MG63 (cell line): ENCODE measurements at regions not wholly inside any gene's neighbourhood (a gene's known extent, or its start where the extent isn't known, plus 50 kb on each side); places are given as distances from the start of the nearest gene placed in this dataset.

ENCODE experiments used
- DNase-seq: peaks from one replicate; pipeline ENCODE4 v3.0.0-alpha.2; 2020
- H3K27me3 ChIP-seq: fragments of 250-450 bp; sonication (Bioruptor Pico); 2 replicates; pipeline ENCODE4 v1.5.1; 2020; ENCODE audit warnings: mild to moderate bottlenecking, moderate library complexity
- H3K36me3 ChIP-seq: fragments of 250-450 bp; sonication (Bioruptor Pico); 2 replicates; pipeline ENCODE4 v1.5.1; 2020; ENCODE audit warnings: mild to moderate bottlenecking, moderate library complexity
- H3K4me3 ChIP-seq: fragments of 250-450 bp; sonication (Bioruptor Pico); 2 replicates; pipeline ENCODE4 v1.5.1; 2020; ENCODE audit warnings: mild to moderate bottlenecking, moderate library complexity
- H3K9me3 ChIP-seq: fragments of 250-450 bp; sonication (Bioruptor Pico); 2 replicates; pipeline ENCODE4 v1.5.1; 2020; ENCODE audit warnings: mild to moderate bottlenecking, moderate library complexity

DNA sequence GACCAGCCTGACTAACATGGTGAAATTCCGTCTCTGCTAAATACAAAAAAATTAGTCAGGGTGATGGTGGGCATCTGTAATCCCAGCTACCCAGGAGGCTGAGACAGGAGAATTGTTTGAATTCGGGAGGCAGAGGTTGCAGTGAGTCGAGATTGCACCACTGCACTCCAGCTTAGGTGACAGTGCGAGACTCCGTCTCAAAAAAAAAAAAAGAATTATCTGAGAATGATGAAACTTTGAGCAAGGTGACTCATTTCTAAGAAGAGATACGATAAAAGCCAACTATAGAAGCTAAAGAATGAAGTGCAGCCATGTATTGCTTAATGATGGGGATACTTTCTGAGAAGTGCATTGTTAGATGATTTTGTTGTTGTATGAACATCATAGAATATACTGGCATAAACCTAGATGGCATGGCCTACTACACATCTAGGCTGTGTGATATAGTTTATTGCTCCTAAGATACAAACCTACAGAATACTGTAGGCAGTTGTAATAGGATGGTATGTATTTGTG is 64.7 kb downstream of the SNRPE start:
- DNase-seq, result no peak
- no peaks in the 10 kb centered on the region for H3K9me3 ChIP-seq
- H3K27me3 ChIP-seq, result no peaks in the 10 kb centered on the region
- H3K36me3 ChIP-seq, result no peaks in the 10 kb centered on the region
- H3K4me3 ChIP-seq, result no peak overlapping the region

GRCh38 chr1:203929741-203930309 is 68.4 kb downstream of the SNRPE start:
- DNase-seq, result no peak
- Histone ChIP-seq H3K9me3 (no peaks in the 10 kb centered on the region), H3K4me3 (no peak overlapping the region), H3K27me3 (no peaks in the 10 kb centered on the region), H3K36me3 (no peaks in the 10 kb centered on the region)

- no peak overlapping the region for H3K4me3 ChIP-seq
- H3K27me3 ChIP-seq, result no peaks in the 10 kb centered on the region
- no peak for DNase-seq
- no peaks in the 10 kb centered on the region for H3K9me3 ChIP-seq
- no peaks in the 10 kb centered on the region for H3K36me3 ChIP-seq
These were observed 68.9 kb downstream of the SNRPE start for GRCh38 chr1:203930342-203930741.

DNA sequence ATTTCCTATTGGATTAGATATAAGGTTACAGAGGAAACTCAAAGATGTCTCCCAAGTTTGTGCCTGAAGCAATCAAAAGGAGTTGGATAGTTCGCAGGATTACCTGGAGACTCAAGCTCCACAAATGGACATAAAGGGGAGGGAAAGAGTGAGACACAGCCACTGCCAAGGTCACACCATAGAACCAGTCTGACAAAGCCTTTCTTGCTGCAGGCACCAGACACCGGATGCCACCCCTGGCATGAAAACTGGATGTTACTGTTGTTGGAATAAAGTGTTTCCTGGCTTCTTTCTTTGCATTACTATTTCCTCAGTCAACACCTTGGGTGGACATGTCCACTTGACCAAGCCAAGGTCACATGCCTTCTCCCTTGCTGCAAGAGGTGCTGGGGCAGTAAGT is 70.6 kb downstream of the SNRPE start:
- DNase-seq, result no peak
- H3K36me3 ChIP-seq, result no peaks in the 10 kb centered on the region
- H3K9me3 ChIP-seq, result no peaks in the 10 kb centered on the region
- H3K27me3 ChIP-seq, result no peaks in the 10 kb centered on the region
- no peak overlapping the region for H3K4me3 ChIP-seq

DNA sequence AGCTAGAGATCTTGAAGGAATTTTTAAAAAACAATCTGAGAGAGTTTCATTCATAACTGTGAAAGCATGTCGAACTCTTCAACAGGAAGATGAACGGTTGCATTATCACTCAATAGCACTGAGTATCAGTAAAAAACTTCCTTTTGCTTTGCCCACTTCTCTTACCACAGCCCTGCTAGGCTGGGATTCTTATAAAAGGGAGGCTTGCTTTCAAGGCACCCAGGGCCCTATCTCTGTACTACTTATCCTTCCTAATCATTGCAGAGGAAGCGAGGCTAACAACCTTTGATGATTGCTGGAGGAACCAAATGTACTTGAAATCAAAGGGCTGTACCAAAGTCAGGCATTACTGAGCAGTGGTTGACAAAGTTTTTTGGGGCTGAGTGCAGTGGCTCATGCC is 71.2 kb downstream of the SNRPE start:
- DNase-seq, result no peak

DNA sequence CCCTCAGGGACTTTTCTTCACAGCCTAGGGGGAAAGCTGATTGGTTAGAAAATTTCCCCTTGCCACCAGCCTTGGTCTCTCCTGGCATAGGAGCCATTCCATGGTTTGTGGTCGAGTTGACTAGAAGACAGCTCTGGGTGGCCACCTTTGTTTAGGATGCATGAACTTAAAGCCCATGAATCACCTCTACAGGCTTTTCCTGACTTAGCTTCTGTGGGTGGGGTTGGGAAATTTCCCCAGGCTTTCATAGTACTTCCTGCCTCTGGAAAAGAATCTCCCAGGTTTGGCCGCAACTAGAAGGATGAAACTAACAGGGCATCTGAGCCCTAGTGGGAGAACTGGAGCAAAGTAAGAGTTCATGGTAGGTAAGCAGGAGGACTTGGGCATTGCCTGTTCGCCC is 72.6 kb downstream of the SNRPE start:
- Histone ChIP-seq H3K9me3 (no peaks in the 10 kb centered on the region), H3K27me3 (no peaks in the 10 kb centered on the region), H3K36me3 (no peaks in the 10 kb centered on the region), H3K4me3 (no peak overlapping the region)
- DNase-seq, result no peak

More for the DNA sequence above, 71.2 kb downstream of the SNRPE start:
- Histone ChIP-seq H3K27me3 (no peaks in the 10 kb centered on the region), H3K4me3 (no peak overlapping the region), H3K9me3 (no peaks in the 10 kb centered on the region), H3K36me3 (no peaks in the 10 kb centered on the region)

- Histone ChIP-seq H3K4me3 (no peak overlapping the region), H3K27me3 (no peaks in the 10 kb centered on the region), H3K9me3 (no peaks in the 10 kb centered on the region; the same call in 1 of the 2 replicates), H3K36me3 (no peaks in the 10 kb centered on the region)
- peak; percentile 39 for DNase-seq
These were observed 73.3 kb downstream of the SNRPE start for GRCh38 chr1:203934651-203935050.

- no peak for DNase-seq
- Histone ChIP-seq H3K4me3 (no peak overlapping the region), H3K36me3 (no peaks in the 10 kb centered on the region), H3K27me3 (no peaks in the 10 kb centered on the region), H3K9me3 (no peaks in the 10 kb centered on the region; the same call in 1 of the 2 replicates)
These were observed 73.9 kb downstream of the SNRPE start for GRCh38 chr1:203935321-203935720.

- H3K9me3 ChIP-seq, result peaks cover 2% of the 10 kb centered on the region; the same call in 1 of the 2 replicates
- H3K36me3 ChIP-seq, result no peaks in the 10 kb centered on the region
- H3K4me3 ChIP-seq, result no peak overlapping the region
- DNase-seq, result no peak
- 0 out of 2 replicates have a peak, but pooled peaks cover 5% of the 10 kb centered on the region for H3K27me3 ChIP-seq
These were observed 76.4 kb downstream of the SNRPE start for GRCh38 chr1:203937678-203938330.

GRCh38 chr1:203944651-203945404 is 83.4 kb downstream of the SNRPE start:
- H3K9me3 ChIP-seq, result 0 out of 2 replicates have a peak, but pooled peaks cover 2% of the 10 kb centered on the region
- H3K27me3 ChIP-seq, result 0 out of 2 replicates have a peak, but pooled peaks cover 5% of the 10 kb centered on the region
- DNase-seq, result no peak
- H3K4me3 ChIP-seq, result no peak overlapping the region
- H3K36me3 ChIP-seq, result no peaks in the 10 kb centered on the region

GRCh38 chr1:203954293-203954692 is 92.9 kb downstream of the SNRPE start:
- no peak overlapping the region for H3K4me3 ChIP-seq
- no peak for DNase-seq
- peaks cover 8% of the 10 kb centered on the region for H3K9me3 ChIP-seq
- H3K36me3 ChIP-seq, result no peaks in the 10 kb centered on the region
- H3K27me3 ChIP-seq, result no peaks in the 10 kb centered on the region

- no peak for DNase-seq
- Histone ChIP-seq H3K36me3 (no peaks in the 10 kb centered on the region), H3K27me3 (no peaks in the 10 kb centered on the region), H3K9me3 (peaks cover 8% of the 10 kb centered on the region), H3K4me3 (no peak overlapping the region)
These were observed 93.6 kb downstream of the SNRPE start for GRCh38 chr1:203954788-203955552.

DNA sequence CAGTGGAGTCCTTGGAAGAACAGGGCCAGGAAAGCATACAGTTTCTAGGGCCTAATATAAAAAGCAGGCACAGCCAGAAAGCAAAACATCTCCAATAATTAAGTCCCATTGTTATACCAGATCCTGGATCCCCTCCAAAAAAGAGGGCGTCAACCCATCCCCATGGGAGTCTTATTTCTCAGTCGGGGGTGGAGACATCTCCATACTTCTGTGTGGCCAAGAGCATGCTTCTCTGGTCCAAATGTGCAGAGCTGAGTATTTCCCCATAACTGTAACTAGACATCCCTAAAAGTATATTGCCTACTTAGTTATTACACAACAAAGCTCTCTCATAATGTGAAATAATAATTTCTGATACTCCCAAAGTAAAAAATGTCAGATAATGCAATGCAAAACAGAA is 104.2 kb upstream of the SOX13 start:
- peaks cover 37% of the 10 kb centered on the region for H3K9me3 ChIP-seq
- H3K36me3 ChIP-seq, result no peaks in the 10 kb centered on the region
- DNase-seq, result no peak
- H3K4me3 ChIP-seq, result no peak overlapping the region
- no peaks in the 10 kb centered on the region for H3K27me3 ChIP-seq

- H3K27me3 ChIP-seq, result no peaks in the 10 kb centered on the region
- H3K4me3 ChIP-seq, result no peak overlapping the region
- peaks cover 31% of the 10 kb centered on the region for H3K9me3 ChIP-seq
- DNase-seq, result no peak
- H3K36me3 ChIP-seq, result no peaks in the 10 kb centered on the region
These were observed 103.1 kb upstream of the SOX13 start for GRCh38 chr1:203969846-203970245.

GRCh38 chr1:203985044-203985443 is 87.9 kb upstream of the SOX13 start:
- Histone ChIP-seq H3K4me3 (no peak overlapping the region), H3K36me3 (no peaks in the 10 kb centered on the region), H3K9me3 (no peaks in the 10 kb centered on the region), H3K27me3 (no peaks in the 10 kb centered on the region)
- DNase-seq, result no peak

GRCh38 chr1:203985676-203986075 is 87.2 kb upstream of the SOX13 start:
- no peak for DNase-seq
- H3K4me3 ChIP-seq, result no peak overlapping the region
- H3K36me3 ChIP-seq, result no peaks in the 10 kb centered on the region
- H3K27me3 ChIP-seq, result no peaks in the 10 kb centered on the region
- H3K9me3 ChIP-seq, result no peaks in the 10 kb centered on the region
